ENCODE measurements at regions not wholly inside any gene's neighbourhood (a gene's known extent, or its start where the extent isn't known, plus 50 kb on each side); places are given as distances from the start of the nearest gene placed in this dataset.

- H3K27me3 ChIP-seq (ENCODE audit: control insufficient read depth in 2 of 2, insufficient read depth in 2 of 2, low read length in 2 of 2), result no peaks in the 10 kb centered on the region
- H3K4me1 ChIP-seq (replicated peaks in 1 of 2; ENCODE audit: control insufficient read depth in 2 of 2, insufficient read depth in 2 of 2, low read length in 2 of 2), result no peaks in the 10 kb centered on the region
- no peaks in the 10 kb centered on the region for H3K36me3 ChIP-seq (ENCODE audit: control insufficient read depth, insufficient read depth, low read length)
- BruUV-seq (replicated peaks), result no TSS peak
- ChIA-PET CTCF (ENCODE audit: low intra/inter-chr PET ratio) (interaction anchor here (0.5 kb wide), 1 partner anchor 1735 kb away, joined by 3 read pairs; no protein-coding TSS in a partner anchor), POLR2A (no interaction called here)
- H3K9me1 ChIP-seq (ENCODE audit: control insufficient read depth, insufficient read depth, low read length), result no peaks in the 10 kb centered on the region
- in situ Hi-C loops (cut with MboI), result loop anchor here (10.0 kb wide), 1 partner anchor 874 kb away; no protein-coding TSS in a partner anchor
- intact Hi-C loops (cut with micrococcal nuclease), result no loop called here
- 10% methylated on average over 3 of the region's 3 CpGs for WGBS (ENCODE audit: insufficient coverage, low coverage, missing lambda C conversion rate)
- H3K79me2 ChIP-seq (ENCODE audit: control insufficient read depth, insufficient read depth, low read length), result no peaks in the 10 kb centered on the region
- no peak overlapping the region for H2AFZ ChIP-seq (ENCODE audit: low read depth, low read length)
- FAIRE-seq (no peak), DNase-seq (ENCODE audit: extremely low read depth in 1 of 4, low spot score in 3 of 4) (no peak), ATAC-seq (no peak)
- H3K9ac ChIP-seq (ENCODE audit: insufficient read depth in 1 of 2, low read depth in 2 of 2, low read length in 2 of 2), result no peak overlapping the region
- H4K20me1 ChIP-seq (replicated peaks; ENCODE audit: control insufficient read depth, insufficient read depth, low read length), result no peaks in the 10 kb centered on the region
- H3K27ac ChIP-seq (ENCODE audit: extremely low read depth, low read depth, low read length), result no peak overlapping the region
- H3K4me3 ChIP-seq, result no peak overlapping the region
- H3K4me2 ChIP-seq (ENCODE audit: insufficient read depth, low read length), result no peak overlapping the region
- no peak for TF ChIP-seq GABPB1 (CRISPR knock-in tag; IDR thresholded peaks at IDR 0.05)
- TF ChIP-seq HNRNPK (IDR thresholded peaks at IDR 0.05; ENCODE audit: low read depth, low read length, poor library complexity, severe bottlenecking), result no peak
- TF ChIP-seq FIP1L1 (IDR thresholded peaks at IDR 0.05; ENCODE audit: low read depth, low read length, poor library complexity, severe bottlenecking), result no peak
- no peak for TF ChIP-seq SNRNP70 (optimal IDR thresholded peaks at IDR 0.05; ENCODE audit: low read depth, low read length)
- no peak for TF ChIP-seq DNMT1 (IDR thresholded peaks at IDR 0.05)
- no peak for TF ChIP-seq MYBL2 (IDR thresholded peaks at IDR 0.05; ENCODE audit: low read depth)
- TF ChIP-seq MYBL2 (CRISPR knock-in tag; IDR thresholded peaks at IDR 0.05; ENCODE audit: borderline replicate concordance), result no peak
- no peak for TF ChIP-seq ZNF696 (CRISPR knock-in tag; conservative IDR thresholded peaks at IDR 0.05)
- TF ChIP-seq ATF2 (CRISPR knock-in tag; IDR thresholded peaks at IDR 0.05), result no peak
- no peak for TF ChIP-seq COPS2 (conservative IDR thresholded peaks at IDR 0.05)
- no peaks in the 10 kb centered on the region for H3K9me3 ChIP-seq (replicated peaks; ENCODE audit: control insufficient read depth, insufficient read depth, low read depth, low read length)
Observed at GRCh38 chr3:21909096-21909495, 158.1 kb upstream of the ZNF385D start.
